ENCODE measurements at regions not wholly inside any gene's neighbourhood (a gene's known extent, or its start where the extent isn't known, plus 50 kb on each side); places are given as distances from the start of the nearest gene placed in this dataset.
"Not testable (repeated sequence)": the region's sequence is repeated elsewhere in the genome, so short reads cannot be mapped to it uniquely, and the experiment has no call there.

GRCh38 chrX:914206-914605 is 283.6 kb downstream of the SHOX start:
- H3K4me1 ChIP-seq (ENCODE audit: insufficient read depth, low read length, poor library complexity, severe bottlenecking) = no peaks in the 10 kb centered on the region
- no peaks in the 10 kb centered on the region for H3K9me2 ChIP-seq (replicated peaks; ENCODE audit: low read depth, low read length)
- H3K79me2 ChIP-seq (ENCODE audit: insufficient read depth, low read length) = no peaks in the 10 kb centered on the region
- no peaks in the 10 kb centered on the region for H3F3A ChIP-seq (ENCODE audit: low read depth)
- H2AFZ ChIP-seq (ENCODE audit: low read length) = no peak overlapping the region
- H3K27me3 ChIP-seq (ENCODE audit: insufficient read depth, low read length, poor library complexity, severe bottlenecking) = no peaks in the 10 kb centered on the region
- TF ChIP-seq CTCF (conservative IDR thresholded peaks at IDR 0.05; ENCODE audit: low read length) (no peak), EZH2phosphoT487 (IDR thresholded peaks at IDR 0.05; ENCODE audit: borderline replicate concordance) (no peak)
- no peak overlapping the region for H3K4me3 ChIP-seq (ENCODE audit: low read length, poor library complexity, severe bottlenecking)
- H3K9me3 ChIP-seq (ENCODE audit: insufficient read depth, low read depth, low read length) = no peaks in the 10 kb centered on the region
- H3K36me3 ChIP-seq (ENCODE audit: insufficient read depth, low read length) = no peaks in the 10 kb centered on the region
- no peaks in the 10 kb centered on the region for H4K20me1 ChIP-seq (ENCODE audit: insufficient read depth, low read length, poor library complexity, severe bottlenecking)
- no peak overlapping the region for H3K4me2 ChIP-seq (ENCODE audit: low read depth, low read length, poor library complexity, severe bottlenecking)
- no peak overlapping the region for H3K9ac ChIP-seq (ENCODE audit: low read depth, low read length, poor library complexity, severe bottlenecking)

- no peaks in the 10 kb centered on the region for H3K9me3 ChIP-seq (ENCODE audit: insufficient read depth, low read depth, low read length)
- H3K27me3 ChIP-seq (ENCODE audit: insufficient read depth, low read length, poor library complexity, severe bottlenecking) = no peaks in the 10 kb centered on the region
- H4K20me1 ChIP-seq (ENCODE audit: insufficient read depth, low read length, poor library complexity, severe bottlenecking) = no peaks in the 10 kb centered on the region
- no peak overlapping the region for H2AFZ ChIP-seq (ENCODE audit: low read length)
- H3K9ac ChIP-seq (ENCODE audit: low read depth, low read length, poor library complexity, severe bottlenecking) = no peak overlapping the region
- no peaks in the 10 kb centered on the region for H3K9me2 ChIP-seq (replicated peaks; ENCODE audit: low read depth, low read length)
- H3K4me2 ChIP-seq (ENCODE audit: low read depth, low read length, poor library complexity, severe bottlenecking) = no peak overlapping the region
- TF ChIP-seq EZH2phosphoT487 (IDR thresholded peaks at IDR 0.05; ENCODE audit: borderline replicate concordance) (no peak), CTCF (conservative IDR thresholded peaks at IDR 0.05; ENCODE audit: low read length) (no peak)
- H3F3A ChIP-seq (ENCODE audit: low read depth) = no peaks in the 10 kb centered on the region
- H3K36me3 ChIP-seq (ENCODE audit: insufficient read depth, low read length) = no peaks in the 10 kb centered on the region
- H3K79me2 ChIP-seq (ENCODE audit: insufficient read depth, low read length) = no peaks in the 10 kb centered on the region
- no peaks in the 10 kb centered on the region for H3K4me1 ChIP-seq (ENCODE audit: insufficient read depth, low read length, poor library complexity, severe bottlenecking)
- no peak overlapping the region for H3K4me3 ChIP-seq (ENCODE audit: low read length, poor library complexity, severe bottlenecking)
Observed at GRCh38 chrX:912677-913076, 282.1 kb downstream of the SHOX start.

GRCh38 chrX:909068-909467 is 278.5 kb downstream of the SHOX start:
- H3K4me3 ChIP-seq (ENCODE audit: low read length, poor library complexity, severe bottlenecking); H4K20me1 ChIP-seq (ENCODE audit: insufficient read depth, low read length, poor library complexity, severe bottlenecking); H3K9me2 ChIP-seq (replicated peaks; ENCODE audit: low read depth, low read length); H3K79me2 ChIP-seq (ENCODE audit: insufficient read depth, low read length); H3K36me3 ChIP-seq (ENCODE audit: insufficient read depth, low read length); H2AFZ ChIP-seq (ENCODE audit: low read length); H3F3A ChIP-seq (ENCODE audit: low read depth); H3K4me1 ChIP-seq (ENCODE audit: insufficient read depth, low read length, poor library complexity, severe bottlenecking); H3K4me2 ChIP-seq (ENCODE audit: low read depth, low read length, poor library complexity, severe bottlenecking); H3K27me3 ChIP-seq (ENCODE audit: insufficient read depth, low read length, poor library complexity, severe bottlenecking); H3K9me3 ChIP-seq (ENCODE audit: insufficient read depth, low read depth, low read length); H3K9ac ChIP-seq (ENCODE audit: low read depth, low read length, poor library complexity, severe bottlenecking): not testable (repeated sequence)

- H3F3A ChIP-seq (ENCODE audit: low read depth) = no peaks in the 10 kb centered on the region
- TF ChIP-seq CTCF (conservative IDR thresholded peaks at IDR 0.05; ENCODE audit: low read length) (no peak), EZH2phosphoT487 (IDR thresholded peaks at IDR 0.05; ENCODE audit: borderline replicate concordance) (no peak)
- no peak overlapping the region for H2AFZ ChIP-seq (ENCODE audit: low read length)
- H3K36me3 ChIP-seq (ENCODE audit: insufficient read depth, low read length) = no peaks in the 10 kb centered on the region
- H3K4me2 ChIP-seq (ENCODE audit: low read depth, low read length, poor library complexity, severe bottlenecking) = no peak overlapping the region
- no peaks in the 10 kb centered on the region for H3K4me1 ChIP-seq (ENCODE audit: insufficient read depth, low read length, poor library complexity, severe bottlenecking)
- no peaks in the 10 kb centered on the region for H4K20me1 ChIP-seq (ENCODE audit: insufficient read depth, low read length, poor library complexity, severe bottlenecking)
- H3K27me3 ChIP-seq (ENCODE audit: insufficient read depth, low read length, poor library complexity, severe bottlenecking) = no peaks in the 10 kb centered on the region
- H3K9me3 ChIP-seq (ENCODE audit: insufficient read depth, low read depth, low read length) = no peaks in the 10 kb centered on the region
- H3K79me2 ChIP-seq (ENCODE audit: insufficient read depth, low read length) = no peaks in the 10 kb centered on the region
- H3K4me3 ChIP-seq (ENCODE audit: low read length, poor library complexity, severe bottlenecking) = no peak overlapping the region
- no peak overlapping the region for H3K9ac ChIP-seq (ENCODE audit: low read depth, low read length, poor library complexity, severe bottlenecking)
- no peaks in the 10 kb centered on the region for H3K9me2 ChIP-seq (replicated peaks; ENCODE audit: low read depth, low read length)
Observed at GRCh38 chrX:906586-906985, 276.0 kb downstream of the SHOX start.

Measured in Loucy (cell line).